ENCODE measurements at regions not wholly inside any gene's neighbourhood (a gene's known extent, or its start where the extent isn't known, plus 50 kb on each side); places are given as distances from the start of the nearest gene placed in this dataset.

DNA sequence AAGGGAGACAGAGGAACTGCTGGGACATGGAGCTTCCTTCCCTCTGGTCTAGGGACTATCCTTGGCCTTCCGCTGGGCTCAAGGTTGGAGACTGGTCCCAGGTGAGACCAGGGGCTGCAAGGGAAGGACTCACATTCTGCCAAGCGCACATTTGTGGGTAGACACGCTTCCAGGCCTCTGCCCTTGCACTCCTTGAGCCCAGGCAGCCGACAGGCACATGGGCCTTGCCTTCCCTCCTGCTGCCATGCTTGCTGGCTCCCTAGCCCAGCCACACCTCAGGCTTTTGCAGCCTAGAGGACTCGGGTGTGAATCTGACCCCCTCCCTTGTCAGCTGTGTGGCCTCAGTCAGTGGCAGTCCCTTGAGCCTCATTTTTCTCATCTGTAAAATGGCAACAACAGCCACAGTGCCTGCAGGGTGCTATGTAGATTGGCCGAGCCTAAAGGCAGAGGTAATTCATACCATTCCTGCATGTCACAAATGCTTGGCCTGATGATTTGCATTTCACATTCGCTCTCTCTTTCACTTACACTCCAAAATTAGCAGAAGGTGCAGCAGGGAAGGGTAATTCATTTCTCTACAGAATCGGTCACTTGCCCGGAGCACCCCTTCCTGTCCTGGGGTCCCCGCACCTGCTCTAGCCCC is 57.6 kb upstream of the NECTIN1 start:
- Histone ChIP-seq H3K36me3 (ENCODE audit: insufficient read depth, low read length) (no peaks in the 10 kb centered on the region), H3K4me1 (ENCODE audit: insufficient read depth, low read length) (no peaks in the 10 kb centered on the region), H3K4me3 (ENCODE audit: low read length) (no peak overlapping the region), H3K27me3 (ENCODE audit: control insufficient read depth in 1 of 2, insufficient read depth in 2 of 2, low read length in 2 of 2) (peaks cover 4 to 18% of the 10 kb centered on the region in 2 experiments), H3K27ac (ENCODE audit: low read depth in 1 of 2, low read length in 2 of 2) (no peak overlapping the region), H3K9me3 (ENCODE audit: control insufficient read depth in 1 of 2, insufficient read depth in 1 of 2, low read length in 2 of 2) (peaks cover 0 to 19% of the 10 kb centered on the region in 2 experiments)
- no peak overlapping the region for H3K4me3 Mint-ChIP-seq
- intact Hi-C loops (cut with DNase I, micrococcal nuclease): no loop called here
- H3K27ac Mint-ChIP-seq: no peak overlapping the region
- no peaks in the 10 kb centered on the region for H3K4me1 Mint-ChIP-seq (ENCODE audit: low read depth)
- no peak for ATAC-seq (ENCODE audit: poor library complexity)
- TF ChIP-seq CTCF (IDR thresholded peaks at IDR 0.05): no peak
- no peak for DNase-seq
- peaks cover 27% of the 10 kb centered on the region for H3K27me3 Mint-ChIP-seq
- ChIA-PET CTCF (no interaction called here), POLR2A (no interaction called here)
- no peaks in the 10 kb centered on the region for H3K9me3 Mint-ChIP-seq
- H3K36me3 Mint-ChIP-seq (ENCODE audit: low read depth): no peaks in the 10 kb centered on the region

DNA sequence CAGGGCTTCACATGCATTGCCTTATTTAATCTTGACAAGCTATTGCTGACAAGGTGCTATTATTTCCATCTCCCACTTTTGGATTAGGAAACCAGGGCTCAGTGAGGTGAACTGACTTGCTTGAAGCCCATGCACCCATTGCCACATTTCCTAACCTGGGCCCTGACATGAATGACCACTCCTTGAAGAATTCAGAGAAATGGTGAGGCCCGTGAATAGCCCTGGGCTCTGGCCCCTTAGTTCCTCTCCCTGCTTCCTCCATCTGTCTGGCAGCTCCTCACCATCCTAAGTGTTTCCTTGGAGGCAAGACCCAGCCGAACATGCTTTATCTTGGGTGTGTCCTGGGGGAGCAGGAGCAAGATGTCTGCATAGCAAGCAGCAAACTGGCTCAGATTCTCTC is 56.1 kb upstream of the NECTIN1 start:
- H3K4me1 Mint-ChIP-seq (ENCODE audit: low read depth): no peaks in the 10 kb centered on the region
- peaks cover 4 to 23% of the 10 kb centered on the region in 2 experiments for H3K27me3 ChIP-seq (ENCODE audit: control insufficient read depth in 1 of 2, insufficient read depth in 2 of 2, low read length in 2 of 2)
- peaks cover 22% of the 10 kb centered on the region for H3K27me3 Mint-ChIP-seq

DNA sequence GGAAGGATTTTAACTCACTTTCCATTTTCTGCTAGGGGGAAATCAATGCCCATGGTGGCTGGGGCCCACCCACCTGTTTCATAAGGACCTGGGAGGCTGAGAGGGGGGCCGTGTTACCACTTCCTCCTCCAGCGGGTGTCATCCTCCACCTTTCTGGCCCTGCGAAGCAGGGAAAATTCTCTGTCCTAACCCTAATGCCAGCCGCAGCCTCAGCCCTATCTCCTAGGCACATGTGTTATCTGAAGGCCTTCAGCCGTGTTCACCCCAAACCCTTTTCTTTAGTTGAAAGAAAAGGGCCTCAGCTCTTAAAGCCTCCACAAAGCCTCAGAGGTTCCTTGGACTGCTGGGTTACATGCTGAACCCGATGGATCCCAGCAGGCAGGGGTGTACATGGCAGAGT is 55.4 kb upstream of the NECTIN1 start:
- CTCF ChIA-PET: no interaction called here
- H3K27me3 ChIP-seq (ENCODE audit: control insufficient read depth in 1 of 2, insufficient read depth in 2 of 2, low read length in 2 of 2): peaks cover 4 to 24% of the 10 kb centered on the region in 2 experiments
- ATAC-seq (ENCODE audit: poor library complexity): no peak

More for the DNA sequence above, 56.1 kb upstream of the NECTIN1 start:
- Mint-ChIP-seq H3K9me3 (no peaks in the 10 kb centered on the region), H3K27ac (no peak overlapping the region), H3K4me3 (no peak overlapping the region), H3K36me3 (ENCODE audit: low read depth) (no peaks in the 10 kb centered on the region)
- no peak for TF ChIP-seq CTCF (IDR thresholded peaks at IDR 0.05)
- intact Hi-C loops (cut with DNase I, micrococcal nuclease): no loop called here
- DNase-seq: no peak
- no peak for ATAC-seq (ENCODE audit: poor library complexity)
- no peaks in the 10 kb centered on the region for H3K4me1 ChIP-seq (ENCODE audit: insufficient read depth, low read length)
- H3K36me3 ChIP-seq (ENCODE audit: insufficient read depth, low read length): no peaks in the 10 kb centered on the region
- ChIA-PET POLR2A (no interaction called here), CTCF (no interaction called here)
- H3K9me3 ChIP-seq (ENCODE audit: control insufficient read depth in 1 of 2, insufficient read depth in 1 of 2, low read length in 2 of 2): peaks cover 0 to 19% of the 10 kb centered on the region in 2 experiments
- H3K27ac ChIP-seq (ENCODE audit: low read depth in 1 of 2, low read length in 2 of 2): no peak overlapping the region
- no peak overlapping the region for H3K4me3 ChIP-seq (ENCODE audit: low read length)

More for the DNA sequence above, 55.4 kb upstream of the NECTIN1 start:
- no peak overlapping the region for H3K27ac ChIP-seq (ENCODE audit: low read depth in 1 of 2, low read length in 2 of 2)
- H3K9me3 ChIP-seq (ENCODE audit: control insufficient read depth in 1 of 2, insufficient read depth in 1 of 2, low read length in 2 of 2): peaks cover 0 to 20% of the 10 kb centered on the region in 2 experiments
- peaks cover 15% of the 10 kb centered on the region for H3K27me3 Mint-ChIP-seq
- DNase-seq: no peak
- no peaks in the 10 kb centered on the region for H3K9me3 Mint-ChIP-seq
- no peak overlapping the region for H3K4me3 ChIP-seq (ENCODE audit: low read length)
- no peak overlapping the region for H3K27ac Mint-ChIP-seq
- intact Hi-C loops (cut with DNase I, micrococcal nuclease): no loop called here
- no peaks in the 10 kb centered on the region for H3K36me3 Mint-ChIP-seq (ENCODE audit: low read depth)
- H3K4me3 Mint-ChIP-seq: no peak overlapping the region
- no peak for TF ChIP-seq CTCF (IDR thresholded peaks at IDR 0.05)
- H3K4me1 ChIP-seq (ENCODE audit: insufficient read depth, low read length): no peaks in the 10 kb centered on the region
- no peaks in the 10 kb centered on the region for H3K36me3 ChIP-seq (ENCODE audit: insufficient read depth, low read length)
- H3K4me1 Mint-ChIP-seq (ENCODE audit: low read depth): no peaks in the 10 kb centered on the region
- POLR2A ChIA-PET: no interaction called here
